Activated T-cell treated with anti-CD3 and anti-CD28 coated beads for 48 hours (primary cell): ENCODE measurements at regions not wholly inside any gene's neighbourhood (a gene's known extent, or its start where the extent isn't known, plus 50 kb on each side); places are given as distances from the start of the nearest gene placed in this dataset.
"Not testable (repeated sequence)": the region's sequence is repeated elsewhere in the genome, so short reads cannot be mapped to it uniquely, and the experiment has no call there.

Source experiments
- DNase-seq: peaks from one replicate; pipeline ENCODE4 v3.0.0-alpha.2; 2020; ENCODE audit warnings: low read depth

GRCh38 chr6:135722190-135722589 lies 129.3 kb upstream of the PDE7B start:
- no peak for DNase-seq

- no peak for DNase-seq
Observed at GRCh38 chr6:135722679-135723078, 128.8 kb upstream of the PDE7B start.

- DNase-seq, result no peak
Observed at GRCh38 chr6:135728589-135728988, 122.9 kb upstream of the PDE7B start.

GRCh38 chr6:135731116-135731515 lies 120.4 kb upstream of the PDE7B start:
- no peak for DNase-seq

- not testable (repeated sequence) for DNase-seq
Observed at GRCh38 chr6:135736351-135736750, 115.2 kb upstream of the PDE7B start.

- no peak for DNase-seq
Observed at GRCh38 chr6:135738636-135739035, 112.9 kb upstream of the PDE7B start.

- no peak for DNase-seq
Observed at GRCh38 chr6:135739288-135739687, 112.2 kb upstream of the PDE7B start.

- no peak for DNase-seq
Observed at GRCh38 chr6:135740580-135740979, 110.9 kb upstream of the PDE7B start.

- no peak for DNase-seq
Observed at GRCh38 chr6:135743476-135743875, 108.0 kb upstream of the PDE7B start.

GRCh38 chr6:135748189-135748588 lies 103.3 kb upstream of the PDE7B start:
- no peak for DNase-seq

GRCh38 chr6:135750081-135750480 lies 101.4 kb upstream of the PDE7B start:
- DNase-seq, result no peak

- no peak for DNase-seq
Observed at GRCh38 chr6:135753196-135753595, 98.3 kb upstream of the PDE7B start.

GRCh38 chr6:135759831-135760230 lies 91.7 kb upstream of the PDE7B start:
- DNase-seq, result no peak

GRCh38 chr6:135774006-135774405 lies 77.5 kb upstream of the PDE7B start:
- DNase-seq, result no peak

GRCh38 chr6:135779213-135779612 lies 72.3 kb upstream of the PDE7B start:
- DNase-seq, result no peak

- no peak for DNase-seq
Observed at GRCh38 chr6:135780326-135780725, 71.2 kb upstream of the PDE7B start.

GRCh38 chr6:135782546-135782945 lies 69.0 kb upstream of the PDE7B start:
- DNase-seq, result no peak

- DNase-seq, result no peak
Observed at GRCh38 chr6:135784507-135784906, 67.0 kb upstream of the PDE7B start.

- DNase-seq, result no peak
Observed at GRCh38 chr6:135789375-135790050, 62.0 kb upstream of the PDE7B start.

- no peak for DNase-seq
Observed at GRCh38 chr6:135791441-135791840, 60.1 kb upstream of the PDE7B start.

- no peak for DNase-seq
Observed at GRCh38 chr6:135796643-135797305, 54.7 kb upstream of the PDE7B start.

- DNase-seq, result no peak
Observed at GRCh38 chr6:135797361-135797760, 54.1 kb upstream of the PDE7B start.

- no peak for DNase-seq
Observed at GRCh38 chr6:135798751-135799515, 52.6 kb upstream of the PDE7B start.
